HG02571 (cell line): ENCODE measurements at regions not wholly inside any gene's neighbourhood (a gene's known extent, or its start where the extent isn't known, plus 50 kb on each side); places are given as distances from the start of the nearest gene placed in this dataset.

Experiments
- ATAC-seq: cut with Tn5 transposase; IDR thresholded peaks from one replicate; pipeline ENCODE4 v1.9.1; 2021; ENCODE audit warnings: mild to moderate bottlenecking, moderate library complexity; ENCODE audit not compliant: unreplicated experiment

DNA sequence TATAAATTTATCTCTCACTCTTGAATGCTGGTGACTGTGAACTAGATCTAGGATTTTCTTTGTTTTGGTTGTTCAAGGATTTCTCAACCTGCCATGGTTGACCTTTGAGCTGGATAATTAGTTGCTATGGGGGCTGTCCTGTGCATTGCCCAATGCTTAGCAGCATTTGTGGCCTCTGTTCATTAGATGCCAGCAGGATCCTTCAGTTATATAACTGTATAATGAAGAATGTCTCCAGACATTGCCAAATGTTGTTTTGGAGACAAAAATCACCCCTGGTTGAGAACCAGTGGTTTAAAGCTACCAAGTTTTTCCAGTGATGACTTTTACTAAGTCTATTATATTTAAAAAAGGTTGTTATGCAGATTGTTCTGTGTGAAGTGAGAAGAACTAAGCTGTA lies 147.9 kb upstream of the STXBP6 start:
- no peak for ATAC-seq

DNA sequence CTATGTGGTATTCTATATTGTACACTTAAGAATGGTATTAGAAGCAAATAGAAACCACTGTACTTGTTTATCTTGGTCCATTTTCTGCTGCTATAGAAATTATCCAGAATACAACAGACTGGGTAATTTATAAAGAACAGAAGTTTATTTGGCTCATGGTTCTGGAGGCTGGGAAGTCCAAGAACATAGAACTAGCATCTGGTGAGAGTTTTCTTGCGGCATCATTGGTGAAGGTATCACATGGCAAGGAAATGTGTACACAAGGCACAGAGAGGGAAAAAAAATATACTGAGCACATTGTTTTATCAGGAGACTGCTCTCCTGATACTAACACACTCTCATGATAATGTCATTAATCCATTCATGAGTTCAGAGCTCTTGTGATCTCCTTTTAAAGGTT lies 130.3 kb upstream of the STXBP6 start:
- no peak for ATAC-seq

DNA sequence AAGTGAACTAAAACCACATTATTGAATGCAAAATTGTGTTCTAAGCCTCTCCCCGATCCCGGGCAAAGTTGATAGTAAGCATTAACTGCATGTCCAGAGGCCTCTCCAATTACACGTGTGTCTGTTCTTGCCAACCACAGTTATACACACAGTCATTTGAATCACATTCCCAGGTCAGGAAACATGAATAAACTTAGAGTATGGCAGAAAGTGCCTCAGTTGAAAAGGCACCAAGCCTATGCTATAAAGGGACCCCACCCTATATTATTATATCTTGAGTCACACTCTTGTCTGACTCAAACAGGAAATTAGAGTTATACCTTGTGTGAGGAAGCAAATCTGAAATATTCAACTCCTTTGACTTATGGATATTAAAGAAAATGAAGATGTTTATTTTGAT lies 128.3 kb upstream of the STXBP6 start:
- no peak for ATAC-seq

DNA sequence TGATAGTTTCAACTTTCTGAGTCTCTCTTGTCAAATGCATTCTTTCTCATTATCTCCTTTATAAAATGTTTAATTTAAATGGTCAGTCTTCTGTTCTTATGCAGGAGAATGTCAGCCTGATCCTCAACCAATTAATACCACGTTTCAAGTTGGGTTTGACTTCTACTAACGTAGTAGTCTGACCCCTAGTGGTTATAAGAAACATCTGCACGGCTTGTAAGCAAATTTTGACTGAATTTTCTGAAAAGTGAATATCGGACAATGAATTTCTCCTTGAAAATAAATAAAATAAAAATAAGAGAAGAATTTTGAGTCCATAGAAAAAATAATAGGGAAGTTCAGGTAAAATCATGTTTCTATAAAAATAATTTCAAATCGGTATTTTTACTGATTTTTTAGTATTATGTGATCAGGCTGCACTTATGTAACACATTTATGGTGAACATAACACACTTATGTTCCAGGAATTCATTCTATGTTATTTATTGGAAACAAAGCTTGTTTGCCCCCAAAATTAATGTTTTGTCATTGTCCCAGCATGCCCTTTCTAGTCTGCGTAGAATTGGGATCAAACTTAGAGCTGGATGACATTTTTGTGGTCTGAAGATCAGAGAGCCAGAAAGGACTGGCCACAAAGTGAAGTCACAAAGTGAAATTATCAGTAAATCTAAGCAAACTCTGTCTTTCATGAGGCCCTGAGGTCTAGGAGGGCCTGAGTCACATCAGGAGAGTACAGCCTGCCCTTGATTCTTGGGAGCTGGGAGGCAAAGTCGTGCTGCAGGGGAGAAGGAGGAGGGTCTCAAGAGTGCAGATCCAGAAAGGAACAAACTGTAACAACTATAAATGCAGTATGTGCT lies 101.2 kb upstream of the STXBP6 start:
- no peak for ATAC-seq

DNA sequence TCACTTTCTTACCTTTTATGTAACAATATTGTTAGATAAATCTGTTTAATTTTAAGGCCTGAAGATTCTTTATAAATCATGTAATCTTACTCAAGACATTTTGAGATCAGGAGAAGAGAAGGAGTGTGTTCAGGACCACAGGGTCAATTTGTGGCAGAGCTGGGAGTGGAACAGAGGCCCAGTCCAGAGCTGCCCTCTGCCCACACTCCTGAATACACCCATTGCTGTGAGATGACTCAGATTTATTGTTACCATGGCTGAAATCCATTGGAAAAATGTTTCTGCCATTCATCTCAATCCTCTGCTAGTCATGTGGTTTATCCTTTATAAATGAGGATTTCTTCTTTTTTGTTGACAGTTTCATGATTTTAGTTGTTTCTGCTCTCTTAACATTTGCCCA lies 100.5 kb upstream of the STXBP6 start:
- ATAC-seq, result no peak

DNA sequence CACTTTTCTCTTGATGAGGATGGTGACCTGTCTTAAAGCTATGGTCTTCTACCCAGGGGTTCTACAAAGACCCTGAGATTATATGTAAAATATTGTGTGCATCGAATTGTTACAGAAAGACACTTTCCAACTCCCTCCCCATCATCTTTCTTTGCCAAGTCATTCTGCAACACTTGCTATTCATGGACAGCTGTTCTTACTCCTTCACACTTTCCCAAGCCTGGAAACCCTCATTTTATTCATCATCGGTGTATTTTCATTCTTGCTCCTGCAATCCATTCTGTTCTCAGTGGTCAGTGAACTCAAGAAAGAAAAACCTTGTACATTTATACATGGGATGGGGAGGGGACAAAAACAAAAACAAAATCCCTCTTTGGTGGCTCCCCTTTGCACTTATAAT lies 90.5 kb upstream of the STXBP6 start:
- no peak for ATAC-seq

DNA sequence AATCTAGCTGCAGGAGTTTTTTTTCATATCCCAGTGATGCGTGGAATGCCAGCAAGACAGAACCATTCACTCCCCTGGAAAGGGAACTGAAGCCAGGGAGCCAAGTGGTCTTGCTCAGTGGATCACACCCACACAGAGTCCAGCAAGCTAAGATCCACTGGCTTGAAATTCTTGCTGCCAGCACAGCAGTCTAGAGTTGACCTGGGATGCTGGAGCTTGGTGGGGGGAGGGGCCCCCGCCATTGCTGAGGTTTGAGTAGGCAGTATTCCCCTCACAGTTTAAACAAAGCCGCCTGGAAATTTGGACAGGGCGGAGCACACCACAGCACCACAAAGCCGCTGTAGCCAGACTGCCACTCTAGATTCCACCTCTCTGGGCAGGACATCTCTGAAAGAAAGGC lies 86.9 kb upstream of the STXBP6 start:
- ATAC-seq, result no peak

DNA sequence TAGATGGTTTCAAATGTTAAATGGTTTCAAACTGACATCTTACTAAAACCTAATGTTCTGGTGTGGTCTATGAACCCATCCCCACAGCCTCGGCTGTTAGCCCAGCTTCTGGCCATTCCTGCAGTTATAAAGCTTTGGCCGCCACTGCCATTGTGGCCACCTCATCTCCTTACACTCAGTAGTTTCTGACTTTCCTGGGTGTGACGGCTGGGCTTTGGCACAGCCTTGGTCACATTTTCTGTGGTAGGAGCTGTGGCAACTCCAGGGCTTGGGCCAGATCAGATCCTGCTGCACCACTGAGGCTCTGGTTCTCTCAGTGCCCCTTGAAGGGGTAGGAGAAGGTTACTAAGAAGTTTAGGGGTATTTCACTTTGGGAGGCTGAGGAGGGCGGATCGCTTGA lies 84.2 kb upstream of the STXBP6 start:
- ATAC-seq, result no peak

DNA sequence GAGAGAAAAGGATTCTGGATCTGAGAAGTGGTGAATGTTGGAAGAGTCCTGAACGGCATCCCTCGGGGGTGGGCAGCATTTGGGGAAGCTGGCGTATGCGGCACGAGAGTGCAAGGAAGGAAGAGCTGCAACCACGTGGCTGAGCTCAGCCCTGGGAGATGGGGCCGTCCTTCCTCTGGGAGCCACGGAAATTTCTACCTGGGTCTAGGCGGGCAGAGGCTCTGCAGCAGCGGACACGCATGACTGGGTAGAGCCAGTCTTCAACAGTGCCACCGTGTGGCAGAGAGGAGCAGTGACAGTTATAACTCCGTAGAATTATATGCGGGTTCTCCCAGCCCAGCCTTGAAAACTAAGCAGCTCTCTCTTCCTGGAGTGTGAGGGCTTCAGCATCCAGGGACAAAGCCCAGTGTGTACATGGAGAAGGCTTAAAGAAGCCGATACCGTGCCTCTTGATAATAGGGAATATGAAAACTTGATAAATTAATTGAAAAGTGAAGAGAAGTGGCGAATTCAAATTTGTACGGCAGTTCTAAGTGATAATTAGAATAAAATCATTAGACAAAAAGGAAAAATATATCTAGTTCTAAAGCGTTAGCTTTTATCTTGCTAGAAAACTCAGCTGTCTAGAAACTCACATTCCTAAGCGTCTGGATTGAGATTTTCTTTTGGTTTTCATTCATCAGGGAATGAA lies 82.9 kb upstream of the STXBP6 start:
- peak; percentile 71 for ATAC-seq

DNA sequence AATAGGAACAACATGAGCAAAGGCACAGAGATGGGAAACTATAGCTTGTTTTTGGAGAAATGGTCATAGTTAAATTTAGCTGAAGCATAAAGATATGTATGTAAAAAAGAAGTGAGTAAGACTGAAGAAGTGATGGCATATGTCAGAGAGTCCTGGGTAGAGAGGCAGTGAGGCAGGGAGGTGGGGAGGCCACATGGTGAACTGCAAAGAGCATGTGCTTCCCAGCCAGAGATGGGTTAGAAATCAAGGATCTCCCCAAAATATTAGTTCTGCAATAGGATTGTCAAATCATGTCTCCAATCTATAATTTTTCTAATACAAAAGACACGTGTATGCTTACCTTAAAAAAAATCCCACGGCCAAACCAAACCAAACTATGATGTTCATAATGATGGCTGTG lies 82.1 kb upstream of the STXBP6 start:
- no peak for ATAC-seq

DNA sequence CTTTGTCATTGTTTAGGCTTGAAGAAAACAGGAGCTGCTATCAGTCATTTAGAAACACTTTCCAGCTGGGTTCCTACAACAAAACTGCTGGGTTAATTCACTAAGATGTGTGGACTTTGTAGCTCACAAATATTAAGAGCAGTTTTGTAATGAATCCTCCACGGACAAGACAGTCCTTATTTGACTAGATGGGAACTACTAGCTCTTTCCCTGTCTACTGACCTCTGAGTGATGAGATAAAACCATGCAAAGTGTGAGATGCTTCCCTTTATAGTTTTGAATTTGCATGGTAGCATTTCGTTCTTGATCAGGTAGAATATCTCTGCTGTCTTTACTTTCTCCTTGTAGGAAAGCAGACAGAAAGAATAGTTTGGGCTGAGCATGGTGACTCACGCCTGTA lies 72.9 kb upstream of the STXBP6 start:
- no peak for ATAC-seq

DNA sequence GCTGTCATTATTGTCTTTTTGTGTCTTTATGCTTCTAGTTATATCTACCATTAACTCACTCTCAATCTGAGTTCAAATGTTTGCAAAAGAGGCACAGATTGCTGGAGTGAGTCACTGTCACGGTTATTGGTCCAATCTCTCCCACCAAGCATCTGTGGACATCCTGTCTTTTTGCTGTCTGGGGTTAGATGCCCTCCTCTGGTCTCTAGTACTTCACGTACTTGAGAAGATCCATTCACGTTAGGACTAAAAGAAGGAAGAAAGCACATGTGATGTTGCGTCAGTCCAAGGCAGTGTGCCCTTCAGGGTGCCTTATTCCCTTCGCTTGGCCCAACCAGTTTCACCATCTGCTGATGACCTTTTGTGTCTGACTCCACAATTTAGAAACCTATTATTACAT lies 72.3 kb upstream of the STXBP6 start:
- ATAC-seq, result no peak

DNA sequence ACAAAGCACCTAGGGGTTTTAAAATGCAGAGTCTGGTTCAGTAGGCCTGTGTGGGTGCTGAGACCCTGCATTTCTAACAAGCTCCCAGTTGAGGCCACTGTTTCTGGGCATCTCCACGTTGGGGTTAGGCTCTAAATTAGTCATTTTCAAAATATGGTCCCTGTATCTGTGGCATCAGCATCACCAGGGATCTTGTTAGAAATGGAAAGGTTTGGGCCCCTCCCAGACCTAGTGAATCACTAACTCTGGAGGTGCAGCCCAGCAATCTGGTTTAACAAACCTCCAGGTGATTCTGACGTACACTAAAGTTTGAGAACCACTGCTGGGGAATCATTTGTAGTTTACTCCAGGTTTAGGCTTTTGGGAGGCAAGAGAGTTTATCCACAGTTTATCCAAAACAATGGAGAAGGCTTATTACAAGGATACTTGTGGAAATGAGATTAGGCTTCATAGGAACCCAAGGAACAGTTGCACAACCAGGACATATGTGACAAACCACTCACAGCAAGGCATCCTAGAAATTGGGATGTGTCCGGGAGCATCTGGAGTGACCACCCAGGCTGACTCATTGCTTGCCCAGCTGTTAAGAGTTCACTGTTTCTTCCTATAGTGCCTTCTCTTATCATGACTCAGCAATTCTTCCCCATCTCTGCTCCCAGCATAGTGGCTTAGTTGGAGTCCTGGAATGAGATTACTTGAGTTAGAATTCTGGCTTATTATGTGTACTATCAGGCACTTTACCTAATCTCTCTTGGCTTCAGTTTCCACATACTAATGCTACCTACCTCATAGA lies 71.6 kb upstream of the STXBP6 start:
- no peak for ATAC-seq

DNA sequence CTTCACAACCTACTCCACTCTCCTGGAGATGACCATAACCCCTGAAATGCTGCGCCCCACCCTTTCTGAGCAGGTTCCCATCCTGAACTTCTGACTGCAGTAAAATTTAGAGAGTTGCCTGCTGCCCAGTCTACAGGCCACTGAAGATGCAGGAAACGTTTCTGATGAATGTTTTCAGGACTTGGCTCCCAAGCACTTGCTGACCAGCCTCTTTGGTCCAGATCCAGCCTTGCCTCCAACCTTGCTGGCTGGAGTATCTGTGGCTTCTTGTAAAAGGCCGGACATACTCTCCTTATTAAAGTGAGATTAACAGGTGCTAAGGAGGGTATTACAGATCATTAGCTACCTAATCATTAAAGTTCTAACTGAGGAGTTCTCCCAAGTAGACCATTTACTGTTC lies 70.3 kb upstream of the STXBP6 start:
- ATAC-seq, result no peak

DNA sequence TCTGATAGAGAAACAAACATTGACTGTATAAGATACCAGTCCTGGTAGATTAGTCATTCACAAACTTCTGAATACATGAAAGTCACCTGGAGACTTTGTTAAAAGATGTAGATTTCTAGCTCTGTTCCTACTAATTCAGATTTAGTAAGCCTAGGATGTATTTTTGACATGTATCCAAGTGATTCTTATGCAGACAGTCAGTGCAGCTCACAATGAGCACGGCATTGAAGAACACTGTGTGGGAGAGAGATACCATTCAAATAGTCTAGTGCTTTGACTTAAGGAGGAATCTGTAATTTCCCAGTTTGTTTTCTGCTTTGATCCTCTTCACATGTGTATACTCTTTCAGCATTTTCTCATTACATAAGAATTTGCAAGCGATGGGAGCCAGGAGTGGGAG lies 68.7 kb upstream of the STXBP6 start:
- no peak for ATAC-seq

DNA sequence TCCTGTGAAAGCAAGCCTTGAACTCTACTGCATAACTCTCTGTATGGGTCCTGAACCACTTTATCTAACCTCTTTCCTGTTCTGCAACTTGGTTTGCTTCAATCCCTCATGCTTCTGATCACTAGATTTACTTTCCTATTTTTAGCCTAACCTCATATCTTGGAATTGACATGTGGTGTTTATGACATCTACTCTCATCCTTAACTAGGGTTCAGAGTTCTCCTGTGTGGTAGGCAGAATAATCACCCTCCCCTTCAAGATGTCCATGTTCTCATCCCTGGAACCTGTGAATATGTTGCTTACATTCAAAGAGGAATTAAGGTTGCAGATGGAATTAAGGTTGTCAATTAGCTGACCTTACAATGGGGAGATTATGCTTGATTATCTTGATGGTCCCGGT lies 67.4 kb upstream of the STXBP6 start:
- ATAC-seq, result no peak

DNA sequence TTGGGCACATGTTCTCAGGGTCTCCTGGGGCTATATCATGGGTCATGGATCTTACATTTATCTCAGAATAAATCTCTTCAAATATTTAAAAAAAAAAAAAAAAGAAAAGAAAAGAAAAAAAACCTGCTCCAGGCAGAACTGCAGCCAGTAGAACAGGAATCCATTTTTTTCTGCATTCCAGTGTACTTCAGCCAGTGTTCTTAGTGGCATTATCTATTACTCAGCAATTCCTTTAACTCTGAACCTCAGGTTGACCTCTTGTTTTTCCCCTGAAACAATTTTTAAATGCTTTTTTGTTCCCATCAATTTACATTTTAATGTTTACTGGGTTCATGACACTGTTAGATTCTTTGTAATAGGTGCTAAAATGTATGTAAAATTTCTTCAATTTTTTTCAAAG lies 66.7 kb upstream of the STXBP6 start:
- ATAC-seq, result no peak

DNA sequence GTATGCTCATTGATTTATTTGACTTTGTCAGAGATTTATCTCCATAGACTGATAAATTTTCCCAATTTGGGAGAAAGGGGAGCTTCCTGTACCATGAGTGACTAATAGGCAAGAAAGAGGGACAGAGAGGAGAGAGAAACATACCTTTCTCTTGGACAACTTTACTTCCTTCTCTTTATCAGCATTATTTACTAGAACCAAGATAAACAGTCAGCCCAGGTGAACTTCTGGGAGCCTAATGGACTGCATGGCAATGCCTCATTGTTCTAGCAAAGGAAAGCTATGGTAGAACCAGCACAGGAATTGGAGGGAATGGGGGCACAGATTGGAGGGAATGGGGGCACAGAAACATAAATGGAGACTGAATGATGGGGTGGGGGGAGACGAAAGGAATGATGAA lies 63.4 kb upstream of the STXBP6 start:
- no peak for ATAC-seq

DNA sequence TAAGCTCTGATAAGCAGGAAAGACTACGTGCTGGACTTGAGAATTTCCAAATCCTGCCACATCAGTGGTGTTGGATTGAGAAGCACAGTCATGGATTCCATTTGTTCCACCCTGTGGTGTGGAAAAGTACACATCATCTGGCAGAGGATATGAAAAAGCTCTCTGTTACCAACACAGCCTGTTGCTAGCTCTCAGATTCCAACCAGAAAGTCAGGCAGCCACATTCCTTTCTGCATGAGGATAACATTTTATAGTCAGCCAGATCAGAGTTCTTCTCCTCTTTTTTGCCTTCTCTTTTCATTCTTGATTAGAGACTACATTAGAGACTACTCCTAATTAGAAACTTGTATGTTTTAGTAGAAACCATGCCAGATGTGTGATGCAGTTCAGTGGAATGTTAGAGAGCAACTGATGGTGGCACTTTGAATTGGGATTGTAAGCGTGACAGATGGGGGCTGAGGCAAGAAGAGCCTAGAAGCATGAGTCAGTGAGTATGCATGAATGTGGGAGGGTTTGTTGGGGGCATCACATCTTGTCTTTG lies 61.2 kb upstream of the STXBP6 start:
- no peak for ATAC-seq

DNA sequence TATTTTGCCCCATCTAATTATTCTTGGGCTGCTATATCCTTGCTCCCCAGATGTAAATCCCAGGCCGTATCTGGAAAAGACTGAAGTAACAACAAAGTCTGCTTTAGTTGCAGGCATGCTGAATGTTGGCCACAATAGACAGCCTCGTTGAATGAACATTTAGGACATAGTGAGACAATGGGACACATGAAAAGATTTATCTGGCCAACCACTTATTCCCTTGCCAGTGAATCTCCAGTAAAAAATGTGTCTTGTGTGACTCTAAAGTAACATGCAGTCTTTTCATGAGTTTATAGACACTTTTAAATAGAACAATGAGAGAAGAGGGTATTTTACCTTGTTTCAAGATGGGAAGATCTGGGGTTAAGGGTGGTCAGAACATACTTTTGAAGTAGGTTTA lies 60.2 kb upstream of the STXBP6 start:
- ATAC-seq, result no peak

DNA sequence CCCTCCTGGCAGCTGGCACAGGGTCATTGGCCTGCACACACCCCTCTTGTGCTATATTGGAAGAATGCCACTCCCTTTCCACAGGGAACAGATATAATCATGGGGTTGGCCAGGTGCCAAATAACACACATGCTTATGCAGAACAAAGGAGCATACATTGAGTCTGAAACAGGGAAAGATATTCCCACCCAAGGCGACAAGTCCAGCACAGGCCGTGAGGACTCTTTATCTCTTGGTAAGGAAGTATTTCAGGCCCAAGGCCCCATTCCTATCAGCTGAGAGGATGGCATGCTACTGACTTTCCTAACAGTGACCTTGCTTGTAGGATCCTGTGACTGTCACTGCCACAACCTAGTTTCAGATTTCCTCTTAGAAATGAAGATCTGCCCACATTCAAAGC lies 59.0 kb upstream of the STXBP6 start:
- ATAC-seq, result no peak

DNA sequence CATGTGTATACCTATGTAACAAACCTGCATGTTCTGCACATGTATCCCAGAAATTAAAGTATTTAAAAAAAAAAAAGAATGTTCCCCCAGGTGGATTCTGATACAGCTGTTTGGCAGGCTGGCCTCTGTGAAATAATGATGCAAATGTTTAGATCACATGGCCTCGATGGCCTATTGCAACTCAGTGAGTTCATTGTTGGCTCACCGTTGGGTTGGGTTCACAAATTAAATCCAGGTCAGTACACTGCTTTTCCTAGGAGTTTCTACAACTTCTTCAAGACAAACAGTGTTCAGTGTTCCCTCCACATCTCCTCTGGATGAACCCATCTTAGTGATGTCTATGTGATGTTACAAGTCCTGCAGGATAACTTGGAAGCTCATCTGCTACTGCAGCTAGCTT lies 58.3 kb upstream of the STXBP6 start:
- ATAC-seq, result no peak
